GM10266 (cell line): ENCODE measurements at regions not wholly inside any gene's neighbourhood (a gene's known extent, or its start where the extent isn't known, plus 50 kb on each side); places are given as distances from the start of the nearest gene placed in this dataset.

ENCODE experiments used
- DNase-seq: peaks from one replicate; pipeline ENCODE4 v3.0.0; 2012; ENCODE audit errors: extremely low spot score
- CTCF ChIP-seq: IDR thresholded peaks from 2 replicates; pipeline ENCODE4 v1.5.1; 2012; ENCODE audit warnings: mild to moderate bottlenecking, low read depth; ENCODE audit not compliant: control insufficient read depth, insufficient read depth; ENCODE audit errors: missing control alignments

GRCh38 chr1:103171041-103171590 lies 62.8 kb upstream of the COL11A1 start:
- no peak for TF ChIP-seq CTCF
- DNase-seq, result no peak

GRCh38 chr1:103170609-103171008 lies 62.3 kb upstream of the COL11A1 start:
- no peak for DNase-seq
- TF ChIP-seq CTCF, result no peak

- DNase-seq, result no peak
- no peak for TF ChIP-seq CTCF
Measured at GRCh38 chr1:103162360-103162759, 54.0 kb upstream of the COL11A1 start.

GRCh38 chr1:103160281-103160680 lies 52.0 kb upstream of the COL11A1 start:
- no peak for DNase-seq
- no peak for TF ChIP-seq CTCF
